SK-N-SH treated with all-trans-retinoic acid at 6 μM for 48 hours (cell line): ENCODE measurements at regions not wholly inside any gene's neighbourhood (a gene's known extent, or its start where the extent isn't known, plus 50 kb on each side); places are given as distances from the start of the nearest gene placed in this dataset.

Source experiments
- ATAC-seq: fragments of 200-7000 bp; cut with Tn5 transposase; 3 replicates; pipeline ENCODE4 v1.9.1; 2020; ENCODE audit warnings: mild to moderate bottlenecking, moderate library complexity
- ARNTL ChIP-seq: fragments of 450-650 bp; formaldehyde crosslinking; IDR thresholded peaks from 2 replicates; pipeline ENCODE4 v1.5.0; 2020; ENCODE audit warnings: low read depth, mild to moderate bottlenecking, moderate library complexity, borderline replicate concordance
- BACH2 ChIP-seq: fragments of 250-450 bp; sonication (Bioruptor Pico); IDR thresholded peaks from 2 replicates; pipeline ENCODE4 v1.9.0; 2021; ENCODE audit warnings: mild to moderate bottlenecking, borderline replicate concordance
- CREB5 ChIP-seq: fragments of 250-450 bp; sonication (Bioruptor Pico); IDR thresholded peaks from 2 replicates; pipeline ENCODE4 v1.5.1; 2020; ENCODE audit warnings: low read depth, mild to moderate bottlenecking, moderate library complexity
- CSDC2 ChIP-seq: fragments of 250-450 bp; sonication (Bioruptor Pico); IDR thresholded peaks from 2 replicates; pipeline ENCODE4 v1.5.0; 2020; ENCODE audit warnings: mild to moderate bottlenecking, moderate library complexity
- CSRNP3 ChIP-seq: fragments of 250-450 bp; sonication (Bioruptor Pico); IDR thresholded peaks from 2 replicates; pipeline ENCODE4 v1.5.1; 2021; ENCODE audit warnings: mild to moderate bottlenecking, moderate library complexity
- ESRRG ChIP-seq: fragments of 250-450 bp; sonication (Bioruptor Pico); IDR thresholded peaks from 2 replicates; pipeline ENCODE4 v1.6.1; 2021; ENCODE audit warnings: mild to moderate bottlenecking
- GLIS3 ChIP-seq: fragments of 250-450 bp; sonication (Bioruptor Pico); IDR thresholded peaks from 2 replicates; pipeline ENCODE4 v1.5.0; 2020; ENCODE audit warnings: mild to moderate bottlenecking, moderate library complexity
- ISL1 ChIP-seq: fragments of 250-450 bp; sonication (Bioruptor Pico); IDR thresholded peaks from 2 replicates; pipeline ENCODE4 v2.1.2; 2022; ENCODE audit warnings: mild to moderate bottlenecking, moderate library complexity
- OSR1 ChIP-seq: fragments of 250-450 bp; sonication (Bioruptor Pico); IDR thresholded peaks from 2 replicates; pipeline ENCODE4 v1.8.0; 2022; ENCODE audit warnings: moderate library complexity, mild to moderate bottlenecking, inconsistent platforms
- PATZ1 ChIP-seq: fragments of 250-450 bp; sonication (Bioruptor Pico); IDR thresholded peaks from 2 replicates; pipeline ENCODE4 v1.8.0; 2020; ENCODE audit warnings: mild to moderate bottlenecking, moderate library complexity, borderline replicate concordance
- POU6F1 ChIP-seq: fragments of 250-450 bp; sonication (Bioruptor Pico); IDR thresholded peaks from 2 replicates; pipeline ENCODE4 v1.8.0; 2021; ENCODE audit warnings: low read depth, mild to moderate bottlenecking, moderate library complexity, borderline replicate concordance
- PPARA ChIP-seq: fragments of 250-450 bp; sonication (Bioruptor Pico); IDR thresholded peaks from 2 replicates; pipeline ENCODE4 v1.5.0; 2020; ENCODE audit warnings: mild to moderate bottlenecking, borderline replicate concordance
- RARB ChIP-seq: fragments of 250-450 bp; sonication (Bioruptor Pico); IDR thresholded peaks from 2 replicates; pipeline ENCODE4 v1.8.0; 2021; ENCODE audit warnings: mild to moderate bottlenecking, moderate library complexity
- SNAI2 ChIP-seq: fragments of 250-450 bp; sonication (Bioruptor Pico); IDR thresholded peaks from 2 replicates; pipeline ENCODE4 v1.5.0; 2020; ENCODE audit warnings: mild to moderate bottlenecking, moderate library complexity
- TCF4 ChIP-seq: fragments of 250-450 bp; sonication (Bioruptor Pico); IDR thresholded peaks from 2 replicates; pipeline ENCODE4 v1.8.0; 2021; ENCODE audit warnings: mild to moderate bottlenecking, moderate library complexity, borderline replicate concordance
- TOX ChIP-seq: fragments of 250-450 bp; sonication (Bioruptor Pico); IDR thresholded peaks from 2 replicates; pipeline ENCODE4 v1.8.0; 2021; ENCODE audit warnings: mild to moderate bottlenecking, moderate library complexity, borderline replicate concordance
- TSHZ2 ChIP-seq: fragments of 250-450 bp; sonication (Bioruptor Pico); IDR thresholded peaks from 2 replicates; pipeline ENCODE4 v1.5.0; 2020; ENCODE audit warnings: mild to moderate bottlenecking, moderate library complexity
- ZC3H10 ChIP-seq: fragments of 250-450 bp; sonication (Bioruptor Pico); IDR thresholded peaks from 2 replicates; pipeline ENCODE4 v1.5.1; 2021; ENCODE audit warnings: mild to moderate bottlenecking, moderate library complexity
- ZFP3 ChIP-seq: fragments of 250-450 bp; sonication (Bioruptor Pico); IDR thresholded peaks from 2 replicates; pipeline ENCODE4 v1.5.0; 2020; ENCODE audit warnings: mild to moderate bottlenecking, moderate library complexity
- ZFP30 ChIP-seq: fragments of 450-650 bp; formaldehyde crosslinking; IDR thresholded peaks from 2 replicates; pipeline ENCODE4 v1.5.0; 2022; ENCODE audit warnings: mild to moderate bottlenecking, moderate library complexity
- ZNF565 ChIP-seq: fragments of 450-650 bp; formaldehyde crosslinking; conservative IDR thresholded peaks from 2 replicates; pipeline ENCODE4 v1.5.0; 2020; ENCODE audit warnings: low read depth, mild to moderate bottlenecking, moderate library complexity
- ZNF70 ChIP-seq: fragments of 450-650 bp; formaldehyde crosslinking; IDR thresholded peaks from 2 replicates; pipeline ENCODE4 v1.5.0; 2020; ENCODE audit warnings: mild to moderate bottlenecking, moderate library complexity
- ZNF8 ChIP-seq: fragments of 450-650 bp; formaldehyde crosslinking; IDR thresholded peaks from 2 replicates; pipeline ENCODE4 v1.5.0; 2020; ENCODE audit warnings: mild to moderate bottlenecking, moderate library complexity

GRCh38 chr5:173781816-173782670, 106.1 kb upstream of the CPEB4 start:
- ATAC-seq = peak; percentile 87

More at GRCh38 chr5:173781816-173782670, 106.1 kb upstream of the CPEB4 start:
- TF ChIP-seq TCF4 (CRISPR knock-in tag) (peak; percentile 77), ESRRG (0 out of 2 replicates have a peak, but pooled peaks have one; percentile 7), ZNF565 (CRISPR knock-in tag) (no peak), ISL1 (CRISPR knock-in tag) (peak; percentile 61; the same call in 1 of the 2 replicates), PPARA (no peak), TOX (CRISPR knock-in tag) (no peak), PATZ1 (CRISPR knock-in tag) (no peak; the same call in 1 of the 2 replicates), POU6F1 (CRISPR knock-in tag) (peak; percentile 52; the same call in 1 of the 2 replicates), BACH2 (no peak), ZC3H10 (no peak), OSR1 (CRISPR knock-in tag) (no peak), CSDC2 (CRISPR knock-in tag) (no peak; the same call in none of the 2 replicates), TSHZ2 (CRISPR knock-in tag) (no peak), CSRNP3 (CRISPR knock-in tag) (no peak), SNAI2 (CRISPR knock-in tag) (peak; percentile 79), ARNTL (CRISPR knock-in tag) (no peak), ZFP30 (no peak; the same call in 1 of the 2 replicates), ZNF8 (no peak), GLIS3 (CRISPR knock-in tag) (no peak; the same call in 1 of the 2 replicates), ZNF70 (CRISPR knock-in tag) (no peak), ZFP3 (peak; percentile 69; the same call in 1 of the 2 replicates), CREB5 (CRISPR knock-in tag) (peak; percentile 27; the same call in 1 of the 2 replicates), RARB (CRISPR knock-in tag) (no peak)
